GM10248 (cell line): ENCODE measurements at regions not wholly inside any gene's neighbourhood (a gene's known extent, or its start where the extent isn't known, plus 50 kb on each side); places are given as distances from the start of the nearest gene placed in this dataset.

Source experiments
- CTCF ChIA-PET: fragments of 300-600 bp; sonication (Branson Sonifier 250); formaldehyde crosslinking; extraction: SDS; loops from one replicate; lab custom pipeline; 2021; ENCODE audit warnings: antibody characterized with exemption; lab: Yijun Ruan, JAX
- POLR2A ChIA-PET: fragments of 350-650 bp; sonication (Branson Sonifier 250); formaldehyde crosslinking; extraction: SDS; loops from one replicate; lab custom pipeline; 2020; ENCODE audit warnings: antibody characterized with exemption; lab: Yijun Ruan, JAX
- DNase-seq: peaks from one replicate; pipeline ENCODE4 v3.0.0; 2012; ENCODE audit errors: extremely low spot score
- CTCF ChIP-seq: IDR thresholded peaks from 2 replicates; pipeline ENCODE4 v1.5.1; 2012; ENCODE audit warnings: mild to moderate bottlenecking, low read depth; ENCODE audit errors: extremely low read depth, missing control alignments, control extremely low read depth

DNA sequence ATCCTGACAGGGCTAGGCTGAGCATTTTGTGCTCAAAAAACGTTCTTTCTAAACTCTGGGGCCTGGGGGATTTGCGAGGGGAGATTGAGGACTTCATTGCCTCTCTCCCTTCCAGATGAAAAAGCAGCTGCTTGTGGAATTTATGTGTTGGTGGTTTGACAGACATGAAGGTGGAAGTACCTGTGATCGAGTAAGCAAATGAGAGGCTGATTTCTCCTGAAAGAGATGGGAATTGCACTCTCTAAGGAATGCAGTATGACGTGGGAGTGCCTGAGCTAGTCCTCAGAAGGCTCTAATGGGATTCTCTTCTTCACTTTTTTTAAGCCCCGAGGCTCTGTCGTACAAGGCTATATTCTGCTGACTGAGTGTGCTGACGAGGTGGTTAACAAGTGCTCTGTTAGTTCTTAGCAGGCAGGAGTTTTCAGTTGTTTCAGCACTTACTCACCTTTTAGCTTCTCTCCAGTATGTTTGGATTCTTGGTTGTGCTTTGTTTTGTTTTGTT, 426.8 kb upstream of the CNKSR2 start:
- TF ChIP-seq CTCF: no peak
- no peak for DNase-seq
- ChIA-PET CTCF (interaction anchor here (1.0 kb wide), 1 partner anchor 13 kb away, joined by 3 read pairs; no protein-coding TSS in a partner anchor), POLR2A (no interaction called here)

DNA sequence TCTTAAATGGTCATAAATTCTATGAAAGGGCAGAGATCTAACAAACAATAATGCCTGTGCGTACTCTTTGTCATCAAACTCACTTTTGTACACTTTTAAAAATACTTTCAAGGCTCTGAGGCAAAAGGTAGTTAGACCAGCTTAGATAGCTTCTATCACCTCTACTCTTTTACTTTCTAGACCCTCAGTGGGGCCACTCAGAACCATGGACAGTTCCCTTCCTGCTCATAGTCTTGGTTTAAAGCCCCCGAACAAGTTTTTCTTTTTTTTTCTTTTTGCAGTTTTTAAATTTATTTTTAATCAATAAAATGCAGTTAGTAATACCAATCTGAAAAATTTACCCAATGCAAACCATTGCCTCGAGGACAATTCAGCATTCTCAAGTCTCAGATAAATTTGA, 460.5 kb upstream of the CNKSR2 start:
- ChIA-PET POLR2A (no interaction called here), CTCF (no interaction called here)
- DNase-seq: no peak
- TF ChIP-seq CTCF: no peak

- no peak for DNase-seq
- ChIA-PET CTCF (no interaction called here), POLR2A (no interaction called here)
- no peak for TF ChIP-seq CTCF
Observed at GRCh38 chrX:20906571-20906970, 467.6 kb upstream of the CNKSR2 start.

- CTCF ChIA-PET: no interaction called here
- no peak for TF ChIP-seq CTCF
- POLR2A ChIA-PET: no interaction called here
- DNase-seq: no peak
Observed at GRCh38 chrX:20884565-20884964, 489.7 kb upstream of the CNKSR2 start.

DNA sequence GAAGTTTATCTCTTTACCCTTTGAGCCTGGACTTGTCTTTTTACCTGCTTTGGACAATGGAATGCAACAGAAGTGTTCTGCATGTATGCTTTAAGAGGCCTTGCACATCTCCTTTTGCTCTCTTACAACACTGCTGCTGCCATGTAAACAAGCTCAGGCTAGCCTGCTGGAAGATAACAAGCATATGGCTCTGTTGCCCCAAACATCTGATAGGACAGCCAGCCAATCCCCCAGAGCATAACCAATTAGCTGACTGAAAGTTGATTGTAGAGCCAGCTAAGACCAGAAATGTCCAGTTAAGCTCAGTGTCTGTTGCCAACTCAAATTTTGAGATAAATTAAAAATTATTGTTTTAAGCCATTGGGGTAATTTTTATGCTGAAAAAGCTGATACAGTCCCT, 510.6 kb upstream of the CNKSR2 start:
- no peak for TF ChIP-seq CTCF

GRCh38 chrX:20861113-20861512, 513.1 kb upstream of the CNKSR2 start:
- TF ChIP-seq CTCF: no peak
- ChIA-PET POLR2A (no interaction called here), CTCF (no interaction called here)
- DNase-seq: no peak

More for the DNA sequence above, 510.6 kb upstream of the CNKSR2 start:
- ChIA-PET CTCF (no interaction called here), POLR2A (no interaction called here)
- DNase-seq: no peak

DNA sequence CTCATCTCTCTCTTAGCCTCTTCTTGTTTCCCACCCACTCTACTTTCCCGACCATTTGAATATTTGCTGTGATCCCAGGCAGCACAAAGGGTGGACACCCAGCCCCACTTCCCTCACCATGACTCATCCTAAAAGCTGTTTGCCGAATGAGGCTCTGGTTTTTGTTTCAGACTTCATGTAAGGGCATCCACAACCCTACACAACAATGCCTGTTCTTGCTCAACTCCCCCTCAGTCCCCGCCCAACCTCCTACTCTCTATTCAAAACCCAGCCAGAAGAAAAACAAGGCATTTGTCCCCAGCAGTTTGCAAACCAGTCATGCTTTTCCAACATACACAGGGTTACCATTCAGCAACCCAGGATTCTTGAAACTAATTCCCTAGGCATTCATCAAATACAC, 516.5 kb upstream of the CNKSR2 start:
- POLR2A ChIA-PET: no interaction called here
- no peak for DNase-seq
- CTCF ChIA-PET: no interaction called here
- TF ChIP-seq CTCF: no peak
